Neural progenitor cell (in vitro differentiated cells): ENCODE measurements at regions not wholly inside any gene's neighbourhood (a gene's known extent, or its start where the extent isn't known, plus 50 kb on each side); places are given as distances from the start of the nearest gene placed in this dataset.

Source experiments
- DNase-seq: peaks from one replicate; pipeline ENCODE4 v3.0.0-alpha.2; 2016; ENCODE audit warnings: low spot score
- H2AFZ ChIP-seq: fragments of 200-600 bp; sonication (generic); replicated peaks from 2 replicates; pipeline ENCODE4 v1.6.1; 2016; ENCODE audit warnings: antibody characterized with exemption
- H3F3A ChIP-seq: fragments of 200-600 bp; sonication (generic); 2 replicates; pipeline ENCODE4 v1.6.1; 2016; ENCODE audit warnings: antibody characterized with exemption, low read depth
- H3K27ac ChIP-seq: fragments of 200-600 bp; sonication (generic); 2 replicates; pipeline ENCODE4 v1.5.1; 2016; ENCODE audit warnings: mild to moderate bottlenecking
- H3K27me3 ChIP-seq: fragments of 200-600 bp; sonication (generic); 2 replicates; pipeline ENCODE4 v1.6.1; 2016; ENCODE audit warnings: mild to moderate bottlenecking, moderate library complexity
- H3K36me3 ChIP-seq: fragments of 200-600 bp; sonication (generic); 2 replicates; pipeline ENCODE4 v1.5.1; 2016
- H3K4me1 ChIP-seq: fragments of 200-600 bp; sonication (generic); 2 replicates; pipeline ENCODE4 v1.6.1; 2016; ENCODE audit warnings: mixed run types
- H3K4me2 ChIP-seq: fragments of 200-600 bp; sonication (generic); 2 replicates; pipeline ENCODE4 v1.6.1; 2016
- H3K4me3 ChIP-seq: fragments of 200-600 bp; sonication (generic); 2 replicates; pipeline ENCODE4 v1.5.1; 2016
- H3K79me2 ChIP-seq: fragments of 200-600 bp; sonication (generic); 2 replicates; pipeline ENCODE4 v1.6.1; 2016; ENCODE audit warnings: low read depth
- H3K9ac ChIP-seq: fragments of 200-600 bp; sonication (generic); 2 replicates; pipeline ENCODE4 v1.6.1; 2016
- H3K9me3 ChIP-seq: fragments of 200-600 bp; sonication (generic); 2 replicates; pipeline ENCODE4 v1.5.1; 2016; ENCODE audit warnings: low read depth
- H4K20me1 ChIP-seq: fragments of 200-600 bp; sonication (generic); 2 replicates; pipeline ENCODE4 v1.6.1; 2016; ENCODE audit warnings: low read depth
- H3K27ac Mint-ChIP-seq: 3 replicates; pipeline ENCODE4 v1.8.0; 2021; ENCODE audit warnings: mixed read lengths
- H3K27me3 Mint-ChIP-seq: 2 replicates; pipeline ENCODE4 v1.8.0; 2022; ENCODE audit warnings: low read depth, mild to moderate bottlenecking, inconsistent platforms, moderate library complexity, mixed read lengths; ENCODE audit not compliant: insufficient read depth
- H3K36me3 Mint-ChIP-seq: 3 replicates; pipeline ENCODE4 v1.8.0; 2021; ENCODE audit warnings: mixed read lengths
- H3K4me1 Mint-ChIP-seq: 3 replicates; pipeline ENCODE4 v1.8.0; 2021; ENCODE audit warnings: mixed read lengths
- H3K4me3 Mint-ChIP-seq: 3 replicates; pipeline ENCODE4 v1.8.0; 2021; ENCODE audit warnings: mild to moderate bottlenecking, moderate library complexity, mixed read lengths
- H3K9me3 Mint-ChIP-seq: 3 replicates; pipeline ENCODE4 v1.8.0; 2020; ENCODE audit warnings: mixed read lengths
- CTCF ChIP-seq: fragments of 200-600 bp; sonication (generic); IDR thresholded peaks from 2 replicates; pipeline ENCODE4 v1.5.1; 2017; ENCODE audit warnings: antibody characterized with exemption, mild to moderate bottlenecking
- EZH2 ChIP-seq: fragments of 200-600 bp; sonication (generic); IDR thresholded peaks from 2 replicates; pipeline ENCODE4 v1.6.1; 2017; ENCODE audit warnings: antibody characterized with exemption, mild to moderate bottlenecking, moderate library complexity
- EZH2phosphoT487 ChIP-seq: fragments of 200-600 bp; sonication (generic); IDR thresholded peaks from 2 replicates; pipeline ENCODE4 v1.6.1; 2017; ENCODE audit warnings: antibody characterized with exemption

- DNase-seq = no peak
- Mint-ChIP-seq H3K27ac (no peak overlapping the region), H3K4me1 (no peaks in the 10 kb centered on the region), H3K4me3 (no peak overlapping the region), H3K36me3 (no peaks in the 10 kb centered on the region), H3K9me3 (peaks cover 67% of the 10 kb centered on the region), H3K27me3 (peaks cover 2% of the 10 kb centered on the region)
- Histone ChIP-seq H4K20me1 (no peaks in the 10 kb centered on the region), H3K27ac (no peak overlapping the region), H2AFZ (no peak overlapping the region), H3K4me1 (no peaks in the 10 kb centered on the region), H3K4me3 (no peak overlapping the region), H3K79me2 (no peaks in the 10 kb centered on the region), H3K27me3 (no peaks in the 10 kb centered on the region), H3K9ac (no peak overlapping the region), H3K4me2 (no peak overlapping the region), H3F3A (no peaks in the 10 kb centered on the region), H3K9me3 (peaks cover 3% of the 10 kb centered on the region), H3K36me3 (no peaks in the 10 kb centered on the region)
- TF ChIP-seq EZH2phosphoT487 = no peak
- TF ChIP-seq CTCF = no peak
- TF ChIP-seq EZH2 = no peak
Observed at GRCh38 chr18:14921031-14921430, 173.1 kb downstream of the ANKRD30B start.

DNA sequence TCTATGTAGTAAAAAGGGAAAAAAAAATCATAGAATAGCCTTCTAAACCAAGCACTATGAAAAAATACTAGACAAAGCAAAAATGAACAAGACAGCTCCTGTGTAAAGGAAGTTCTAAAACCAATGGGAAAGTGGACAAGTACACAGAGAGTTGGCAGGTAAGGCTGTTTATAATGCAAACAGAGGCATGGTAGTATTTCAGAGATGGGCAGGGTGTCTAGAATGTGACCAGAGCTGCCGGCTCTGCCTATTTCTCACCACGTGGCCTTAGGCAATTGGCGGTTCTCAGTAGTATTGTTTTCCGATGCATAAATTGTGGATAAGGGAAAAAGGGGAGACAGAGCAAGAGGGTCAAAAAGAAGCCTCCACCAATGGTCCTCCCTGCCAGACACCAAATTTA lies 173.6 kb downstream of the ANKRD30B start:
- H3K4me3 ChIP-seq = no peak overlapping the region
- H3K9ac ChIP-seq = no peak overlapping the region
- H3F3A ChIP-seq = no peaks in the 10 kb centered on the region
- no peak for DNase-seq
- H3K36me3 ChIP-seq = no peaks in the 10 kb centered on the region
- Mint-ChIP-seq H3K4me3 (no peak overlapping the region), H3K4me1 (no peaks in the 10 kb centered on the region), H3K27ac (no peak overlapping the region), H3K27me3 (peaks cover 2% of the 10 kb centered on the region), H3K36me3 (no peaks in the 10 kb centered on the region), H3K9me3 (peaks cover 65% of the 10 kb centered on the region)
- no peak overlapping the region for H3K27ac ChIP-seq
- H2AFZ ChIP-seq = no peak overlapping the region
- H3K4me2 ChIP-seq = no peak overlapping the region
- H3K79me2 ChIP-seq = no peaks in the 10 kb centered on the region
- H3K4me1 ChIP-seq = no peaks in the 10 kb centered on the region
- no peaks in the 10 kb centered on the region for H3K27me3 ChIP-seq
- H4K20me1 ChIP-seq = no peaks in the 10 kb centered on the region
- H3K9me3 ChIP-seq = peaks cover 3% of the 10 kb centered on the region
- TF ChIP-seq EZH2phosphoT487 = no peak
- TF ChIP-seq CTCF = no peak

- peaks cover 68% of the 10 kb centered on the region for H3K9me3 Mint-ChIP-seq
- H3K9ac ChIP-seq = no peak overlapping the region
- H3K4me1 Mint-ChIP-seq = no peaks in the 10 kb centered on the region
- peaks cover 2% of the 10 kb centered on the region for H3K27me3 Mint-ChIP-seq
- no peak overlapping the region for H3K4me3 Mint-ChIP-seq
- no peaks in the 10 kb centered on the region for H3K4me1 ChIP-seq
- no peaks in the 10 kb centered on the region for H3K79me2 ChIP-seq
- no peaks in the 10 kb centered on the region for H3K36me3 ChIP-seq
- no peak overlapping the region for H3K27ac ChIP-seq
- peaks cover 3% of the 10 kb centered on the region for H3K9me3 ChIP-seq
- no peak overlapping the region for H3K27ac Mint-ChIP-seq
- TF ChIP-seq EZH2phosphoT487 (no peak), CTCF (no peak), EZH2 (no peak)
- no peaks in the 10 kb centered on the region for H3K36me3 Mint-ChIP-seq
- no peaks in the 10 kb centered on the region for H4K20me1 ChIP-seq
- no peak overlapping the region for H3K4me2 ChIP-seq
- DNase-seq = no peak
- no peaks in the 10 kb centered on the region for H3K27me3 ChIP-seq
- no peak overlapping the region for H3K4me3 ChIP-seq
- H3F3A ChIP-seq = no peaks in the 10 kb centered on the region
- H2AFZ ChIP-seq = no peak overlapping the region
Observed at GRCh38 chr18:14922031-14922430, 174.1 kb downstream of the ANKRD30B start.
